PC-3 (cell line): ENCODE measurements at regions not wholly inside any gene's neighbourhood (a gene's known extent, or its start where the extent isn't known, plus 50 kb on each side); places are given as distances from the start of the nearest gene placed in this dataset.

Source experiments
- EZH2 ChIP-seq: fragments of 300-600 bp; sonication (generic); IDR thresholded peaks from one replicate; pipeline ENCODE4 v1.6.1; 2017; ENCODE audit warnings: antibody characterized with exemption, mild to moderate bottlenecking, low read length; ENCODE audit not compliant: unreplicated experiment
- EZH2phosphoT487 ChIP-seq: fragments of 300-600 bp; sonication (generic); IDR thresholded peaks from 2 replicates; pipeline ENCODE4 v1.6.1; 2018; ENCODE audit warnings: mild to moderate bottlenecking, antibody characterized with exemption, low read length, borderline replicate concordance
- TF ChIP-seq, protein P1 (sequence below): fragments of 300-600 bp; sonication (generic); conservative IDR thresholded peaks from 2 replicates; pipeline ENCODE4 v1.5.1; 2017; ENCODE audit warnings: antibody characterized with exemption, low read depth, mild to moderate bottlenecking, low read length

DNA sequence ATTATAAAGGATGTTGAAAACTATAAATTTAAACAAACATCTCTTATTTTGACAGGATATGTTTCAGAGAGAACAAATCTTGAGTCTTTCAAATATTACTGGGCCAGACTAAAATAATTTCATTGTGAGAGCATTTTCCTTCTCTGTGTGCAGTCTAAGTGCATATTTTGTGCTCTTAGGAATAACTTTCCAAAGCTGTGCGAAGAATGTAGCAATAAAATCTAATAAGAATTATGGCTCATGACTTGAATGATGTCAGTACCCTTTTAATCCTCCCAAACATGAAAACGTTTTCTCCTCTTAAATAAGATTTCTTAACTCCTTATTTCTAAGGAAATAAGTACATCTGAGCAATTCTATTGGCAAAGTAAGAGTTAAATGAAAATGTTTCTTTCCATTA is 76.2 kb upstream of the EFEMP1 start:
- TF ChIP-seq EZH2 (no peak), EZH2phosphoT487 (no peak)
- TF ChIP-seq, protein P1, sequence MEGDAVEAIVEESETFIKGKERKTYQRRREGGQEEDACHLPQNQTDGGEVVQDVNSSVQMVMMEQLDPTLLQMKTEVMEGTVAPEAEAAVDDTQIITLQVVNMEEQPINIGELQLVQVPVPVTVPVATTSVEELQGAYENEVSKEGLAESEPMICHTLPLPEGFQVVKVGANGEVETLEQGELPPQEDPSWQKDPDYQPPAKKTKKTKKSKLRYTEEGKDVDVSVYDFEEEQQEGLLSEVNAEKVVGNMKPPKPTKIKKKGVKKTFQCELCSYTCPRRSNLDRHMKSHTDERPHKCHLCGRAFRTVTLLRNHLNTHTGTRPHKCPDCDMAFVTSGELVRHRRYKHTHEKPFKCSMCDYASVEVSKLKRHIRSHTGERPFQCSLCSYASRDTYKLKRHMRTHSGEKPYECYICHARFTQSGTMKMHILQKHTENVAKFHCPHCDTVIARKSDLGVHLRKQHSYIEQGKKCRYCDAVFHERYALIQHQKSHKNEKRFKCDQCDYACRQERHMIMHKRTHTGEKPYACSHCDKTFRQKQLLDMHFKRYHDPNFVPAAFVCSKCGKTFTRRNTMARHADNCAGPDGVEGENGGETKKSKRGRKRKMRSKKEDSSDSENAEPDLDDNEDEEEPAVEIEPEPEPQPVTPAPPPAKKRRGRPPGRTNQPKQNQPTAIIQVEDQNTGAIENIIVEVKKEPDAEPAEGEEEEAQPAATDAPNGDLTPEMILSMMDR: no peak
